HepG2 (cell line): ENCODE measurements at regions not wholly inside any gene's neighbourhood (a gene's known extent, or its start where the extent isn't known, plus 50 kb on each side); places are given as distances from the start of the nearest gene placed in this dataset.

Experiments
- ATAC-seq: fragments of 200-7000 bp; cut with Tn5 transposase; 3 replicates; pipeline ENCODE4 v1.9.1; 2020; ENCODE audit warnings: mild to moderate bottlenecking, moderate library complexity
- BruUV-seq: library from RNA; stranded (reverse); fragments of 400-500 nt; replicated peaks from 2 replicates; lab custom pipeline; 2021; lab: Mats Ljungman, UMichigan
- CTCF ChIA-PET: fragments of 300-600 bp; formaldehyde crosslinking; extraction: SDS; loops from one replicate; lab custom pipeline; 2021; ENCODE audit warnings: low total read pairs, inconsistent platforms, low intra/inter-chr PET ratio; lab: Yijun Ruan, JAX
- POLR2A ChIA-PET: fragments of 350-600 bp; sonication (Branson Sonifier 250); formaldehyde crosslinking; loops from one replicate; lab custom pipeline; 2020; ENCODE audit warnings: antibody characterized with exemption, inconsistent platforms; lab: Yijun Ruan, JAX
- DNase-seq: peaks from one replicate; pipeline ENCODE4 v3.0.0-alpha.2; 2015; ENCODE audit warnings: low spot score
- FAIRE-seq: peaks from 3 replicates; lab custom pipeline; 2011; peaks lifted over from hg19 to GRCh38; lab: Jason Lieb, UNC
- H2AFZ ChIP-seq: one replicate; pipeline ENCODE4 v1.6.1; 2011; ENCODE audit warnings: low read length, inconsistent platforms
- H3K27ac ChIP-seq: fragments of 300-600 bp; 3 replicates; pipeline ENCODE4 v1.8.0; 2011; ENCODE audit warnings: mixed run types, mild to moderate bottlenecking, mixed read lengths, low read length, inconsistent platforms; ENCODE audit not compliant: insufficient read depth; ENCODE audit errors: extremely low read length
- H3K27me3 ChIP-seq, 2 experiments: fragments of 200-600 bp in 1 of 2; 2 replicates in 1 of 2; 3 replicates in 1 of 2; pipeline versions ENCODE4 v1.6.0 to v1.8.0; 2011; ENCODE audit warnings: low read length in 2 of 2, mild to moderate bottlenecking in 2 of 2, moderate library complexity in 2 of 2, inconsistent platforms in 1 of 2; ENCODE audit not compliant: insufficient read depth in 2 of 2, control insufficient read depth in 1 of 2
- H3K36me3 ChIP-seq, 2 experiments: fragments of 200-600 bp in 1 of 2; replicated peaks in 1 of 2; 2 replicates in 1 of 2; 3 replicates in 1 of 2; pipeline versions ENCODE4 v1.5.1 to v1.8.0; 2011; ENCODE audit warnings: low read length in 2 of 2, inconsistent platforms in 1 of 2; ENCODE audit not compliant: insufficient read depth in 2 of 2, control insufficient read depth in 1 of 2
- H3K4me1 ChIP-seq: 2 replicates; pipeline ENCODE4 v1.5.1; 2012; ENCODE audit warnings: low read length, inconsistent platforms; ENCODE audit not compliant: insufficient read depth
- H3K4me2 ChIP-seq: 2 replicates; pipeline ENCODE4 v1.6.0; 2011; ENCODE audit warnings: low read depth, low read length, inconsistent platforms
- H3K4me3 ChIP-seq, 3 experiments: fragments of 200-600 bp in 1 of 3; sonication (generic), shearing (Covaris generic) in 1 of 3; replicated peaks in 1 of 3; 2 replicates each; pipeline ENCODE4 v1.5.1; 2011 to 2016; ENCODE audit warnings: low read length in 3 of 3, inconsistent platforms in 2 of 3, low read depth in 2 of 3, mild to moderate bottlenecking in 2 of 3, control low read depth in 1 of 3, mixed read lengths in 1 of 3; ENCODE audit not compliant: insufficient read depth in 1 of 3
- H3K79me2 ChIP-seq: one replicate; pipeline ENCODE4 v1.6.1; 2011; ENCODE audit warnings: low read length, inconsistent platforms; ENCODE audit not compliant: insufficient read depth
- H3K9ac ChIP-seq: 2 replicates; pipeline ENCODE4 v1.6.0; 2011; ENCODE audit warnings: mild to moderate bottlenecking, low read depth, low read length, inconsistent platforms; ENCODE audit not compliant: insufficient read depth
- H3K9me3 ChIP-seq: 2 replicates; pipeline ENCODE4 v1.5.1; 2012; ENCODE audit warnings: mild to moderate bottlenecking, low read length
- H4K20me1 ChIP-seq: 2 replicates; pipeline ENCODE4 v1.6.0; 2011; ENCODE audit warnings: inconsistent platforms, mild to moderate bottlenecking, low read length, moderate library complexity; ENCODE audit not compliant: insufficient read depth
- MAFG ChIP-seq: sonication (generic); formaldehyde crosslinking; IDR thresholded peaks from 2 replicates; pipeline ENCODE4 v1.5.1; 2020; ENCODE audit warnings: mild to moderate bottlenecking, missing genetic modification reagents
- SOX5 ChIP-seq: IDR thresholded peaks from 2 replicates; pipeline ENCODE4 v1.6.1; 2016; ENCODE audit warnings: borderline replicate concordance
- WGBS: methylation state at CpG from one replicate; pipeline ENCODE4 v1.1.6; 2017; ENCODE audit warnings: low lambda C conversion rate; 5-methylcytosine and 5-hydroxymethylcytosine counted together
- in situ Hi-C: cut with HindIII; loops from 2 replicates; pipeline ENCODE4 v1.10.0; 2017; ENCODE audit warnings: low pct_unique_long_range_greater_than_20kb; ENCODE audit not compliant: extremely low pct_ligation_motif_present
- intact Hi-C: fragments of 100-400 bp; cut with micrococcal nuclease; formaldehyde crosslinking; loops from one replicate; pipeline ENCODE4 v1.10.0; 2022; ENCODE audit not compliant: unreplicated experiment
- TF ChIP-seq, protein P1 (sequence below): sonication (generic); formaldehyde crosslinking; IDR thresholded peaks from 2 replicates; pipeline ENCODE4 v1.4.0; 2020; ENCODE audit warnings: missing genetic modification reagents, borderline replicate concordance
- TF ChIP-seq, protein P2 (sequence below): sonication (generic); formaldehyde crosslinking; IDR thresholded peaks from 2 replicates; pipeline ENCODE4 v1.8.1; 2022; ENCODE audit warnings: low read depth, mild to moderate bottlenecking, missing genetic modification reagents

DNA sequence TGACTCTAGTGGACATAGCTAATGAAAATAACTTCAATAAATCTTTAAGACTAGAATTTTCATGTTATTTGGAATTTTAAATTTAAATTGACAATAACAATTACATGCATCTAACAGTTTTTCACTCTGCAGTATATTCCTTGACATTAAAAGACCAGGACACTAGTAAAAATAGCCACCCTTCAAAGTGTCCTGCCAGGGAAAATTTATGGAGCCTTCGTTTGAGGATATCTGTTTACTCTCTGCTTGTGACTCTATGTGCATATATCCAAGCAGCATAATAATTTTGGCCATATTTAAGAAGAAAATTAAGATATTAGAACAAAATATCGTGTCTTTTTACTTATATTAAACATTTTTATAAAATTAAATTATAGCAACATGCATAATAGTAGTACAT lies 58.8 kb upstream of the NKAIN2 start:
- in situ Hi-C loops, result no loop called here
- TF ChIP-seq, protein P1, sequence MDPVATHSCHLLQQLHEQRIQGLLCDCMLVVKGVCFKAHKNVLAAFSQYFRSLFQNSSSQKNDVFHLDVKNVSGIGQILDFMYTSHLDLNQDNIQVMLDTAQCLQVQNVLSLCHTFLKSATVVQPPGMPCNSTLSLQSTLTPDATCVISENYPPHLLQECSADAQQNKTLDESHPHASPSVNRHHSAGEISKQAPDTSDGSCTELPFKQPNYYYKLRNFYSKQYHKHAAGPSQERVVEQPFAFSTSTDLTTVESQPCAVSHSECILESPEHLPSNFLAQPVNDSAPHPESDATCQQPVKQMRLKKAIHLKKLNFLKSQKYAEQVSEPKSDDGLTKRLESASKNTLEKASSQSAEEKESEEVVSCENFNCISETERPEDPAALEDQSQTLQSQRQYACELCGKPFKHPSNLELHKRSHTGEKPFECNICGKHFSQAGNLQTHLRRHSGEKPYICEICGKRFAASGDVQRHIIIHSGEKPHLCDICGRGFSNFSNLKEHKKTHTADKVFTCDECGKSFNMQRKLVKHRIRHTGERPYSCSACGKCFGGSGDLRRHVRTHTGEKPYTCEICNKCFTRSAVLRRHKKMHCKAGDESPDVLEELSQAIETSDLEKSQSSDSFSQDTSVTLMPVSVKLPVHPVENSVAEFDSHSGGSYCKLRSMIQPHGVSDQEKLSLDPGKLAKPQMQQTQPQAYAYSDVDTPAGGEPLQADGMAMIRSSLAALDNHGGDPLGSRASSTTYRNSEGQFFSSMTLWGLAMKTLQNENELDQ (CRISPR knock-in tag), result no peak
- WGBS, result under 1% methylated on average over 2 of the region's 2 CpGs

DNA sequence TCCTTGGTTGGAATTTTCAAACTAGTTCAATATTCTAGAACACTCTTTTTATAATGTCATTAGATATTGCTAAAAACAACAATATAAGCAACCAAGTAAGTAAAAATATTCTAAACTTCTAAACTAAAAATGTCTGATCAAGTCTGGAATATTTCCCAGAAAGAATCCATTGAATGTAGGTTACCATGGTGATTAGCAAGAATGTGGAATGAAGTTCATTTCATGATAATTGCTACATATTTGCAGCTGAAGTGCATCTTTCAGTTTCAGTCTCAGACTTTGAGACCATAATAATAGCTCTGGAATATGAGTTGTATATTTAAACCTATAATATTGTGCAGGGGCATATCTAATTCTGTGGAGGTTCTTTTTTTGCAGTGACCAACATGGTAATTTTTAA lies 61.0 kb upstream of the NKAIN2 start:
- no peak for FAIRE-seq
- H3K79me2 ChIP-seq, result no peaks in the 10 kb centered on the region
- H3K36me3 ChIP-seq, result no peaks in the 10 kb centered on the region
- no TSS peak for BruUV-seq
- no peaks in the 10 kb centered on the region for H3K4me1 ChIP-seq
- H3K27ac ChIP-seq, result no peak overlapping the region
- H3K9me3 ChIP-seq, result no peaks in the 10 kb centered on the region
- CTCF ChIA-PET, result no interaction called here
- no peak for ATAC-seq
- no peaks in the 10 kb centered on the region for H3K27me3 ChIP-seq
- no peak for TF ChIP-seq MAFG (CRISPR knock-in tag)
- TF ChIP-seq, protein P2, sequence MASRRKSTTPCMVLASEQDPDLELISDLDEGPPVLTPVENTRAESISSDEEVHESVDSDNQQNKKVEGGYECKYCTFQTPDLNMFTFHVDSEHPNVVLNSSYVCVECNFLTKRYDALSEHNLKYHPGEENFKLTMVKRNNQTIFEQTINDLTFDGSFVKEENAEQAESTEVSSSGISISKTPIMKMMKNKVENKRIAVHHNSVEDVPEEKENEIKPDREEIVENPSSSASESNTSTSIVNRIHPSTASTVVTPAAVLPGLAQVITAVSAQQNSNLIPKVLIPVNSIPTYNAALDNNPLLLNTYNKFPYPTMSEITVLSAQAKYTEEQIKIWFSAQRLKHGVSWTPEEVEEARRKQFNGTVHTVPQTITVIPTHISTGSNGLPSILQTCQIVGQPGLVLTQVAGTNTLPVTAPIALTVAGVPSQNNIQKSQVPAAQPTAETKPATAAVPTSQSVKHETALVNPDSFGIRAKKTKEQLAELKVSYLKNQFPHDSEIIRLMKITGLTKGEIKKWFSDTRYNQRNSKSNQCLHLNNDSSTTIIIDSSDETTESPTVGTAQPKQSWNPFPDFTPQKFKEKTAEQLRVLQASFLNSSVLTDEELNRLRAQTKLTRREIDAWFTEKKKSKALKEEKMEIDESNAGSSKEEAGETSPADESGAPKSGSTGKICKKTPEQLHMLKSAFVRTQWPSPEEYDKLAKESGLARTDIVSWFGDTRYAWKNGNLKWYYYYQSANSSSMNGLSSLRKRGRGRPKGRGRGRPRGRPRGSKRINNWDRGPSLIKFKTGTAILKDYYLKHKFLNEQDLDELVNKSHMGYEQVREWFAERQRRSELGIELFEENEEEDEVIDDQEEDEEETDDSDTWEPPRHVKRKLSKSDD (CRISPR knock-in tag), result no peak
- no peak for TF ChIP-seq SOX5 (CRISPR knock-in tag)
- in situ Hi-C loops, result no loop called here
- H3K4me3 ChIP-seq, result no peak overlapping the region
- no peak overlapping the region for H3K9ac ChIP-seq
- no peak for DNase-seq
- no peaks in the 10 kb centered on the region for H4K20me1 ChIP-seq
- intact Hi-C loops, result no loop called here
- POLR2A ChIA-PET, result no interaction called here
- no peak overlapping the region for H2AFZ ChIP-seq
- H3K4me2 ChIP-seq, result no peak overlapping the region

More for the DNA sequence above, 58.8 kb upstream of the NKAIN2 start:
- DNase-seq (no peak), FAIRE-seq (no peak), ATAC-seq (no peak)
- no peak overlapping the region for H3K27ac ChIP-seq
- CTCF ChIA-PET, result no interaction called here
- H4K20me1 ChIP-seq, result no peaks in the 10 kb centered on the region
- POLR2A ChIA-PET, result no interaction called here
- H3K4me2 ChIP-seq, result no peak overlapping the region
- no peaks in the 10 kb centered on the region for H3K4me1 ChIP-seq
- no peaks in the 10 kb centered on the region for H3K27me3 ChIP-seq
- BruUV-seq, result no TSS peak
- intact Hi-C loops, result no loop called here
- H2AFZ ChIP-seq, result no peak overlapping the region
- H3K9ac ChIP-seq, result no peak overlapping the region
- no peaks in the 10 kb centered on the region for H3K36me3 ChIP-seq
- no peaks in the 10 kb centered on the region for H3K9me3 ChIP-seq
- H3K79me2 ChIP-seq, result no peaks in the 10 kb centered on the region
- no peak overlapping the region for H3K4me3 ChIP-seq
